ENCODE measurements at regions not wholly inside any gene's neighbourhood (a gene's known extent, or its start where the extent isn't known, plus 50 kb on each side); places are given as distances from the start of the nearest gene placed in this dataset.

DNA sequence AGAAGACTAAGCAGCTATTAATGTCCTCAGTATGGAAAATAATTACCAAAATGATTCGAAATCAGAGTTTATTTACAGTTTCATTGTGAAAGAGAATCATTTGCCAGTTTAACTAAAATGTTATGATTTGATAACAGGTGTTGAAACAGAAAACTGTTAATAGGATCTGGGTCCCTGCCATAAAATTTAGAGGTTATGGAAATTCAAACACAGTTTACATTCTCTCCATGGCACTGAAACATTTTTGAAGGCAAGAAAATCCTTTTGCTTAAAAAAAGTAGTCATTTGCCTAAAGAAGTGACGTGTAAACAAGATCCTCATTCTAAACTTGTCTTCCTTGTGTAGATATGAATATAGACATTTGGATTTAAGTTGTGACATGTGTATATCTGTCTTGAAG lies 743.8 kb downstream of the SLC4A3 start:
- H3K4me1 ChIP-seq (ENCODE audit: insufficient read depth, low read length, severe bottlenecking) = no peaks in the 10 kb centered on the region
- H3K9ac ChIP-seq (ENCODE audit: low read length) = no peak overlapping the region
- TF ChIP-seq CTCF (IDR thresholded peaks at IDR 0.05; ENCODE audit: low read length) (no peak), EZH2 (IDR thresholded peaks at IDR 0.05; ENCODE audit: borderline replicate concordance, low read length) (no peak)
- H3K79me2 ChIP-seq (ENCODE audit: insufficient read depth, low read length) = no peaks in the 10 kb centered on the region
- no peak overlapping the region for H3K4me2 ChIP-seq (ENCODE audit: low read length)
- no peak overlapping the region for H3K4me3 ChIP-seq (ENCODE audit: low read depth, low read length, poor library complexity, severe bottlenecking)
- no peaks in the 10 kb centered on the region for H3K36me3 ChIP-seq (ENCODE audit: insufficient read depth, low read length)
- no peak overlapping the region for H3K27ac ChIP-seq (ENCODE audit: low read depth, low read length, poor library complexity, severe bottlenecking)
- no peaks in the 10 kb centered on the region for H3F3A ChIP-seq (ENCODE audit: insufficient read depth, low read length)
- no peaks in the 10 kb centered on the region for H3K9me3 ChIP-seq (ENCODE audit: low read length)
- no peaks in the 10 kb centered on the region for H4K20me1 ChIP-seq (ENCODE audit: insufficient read depth, low read length)
- no peaks in the 10 kb centered on the region for H3K9me2 ChIP-seq (ENCODE audit: low read depth, low read length)
- H3K27me3 ChIP-seq (ENCODE audit: insufficient read depth, low read length) = no peaks in the 10 kb centered on the region
- H2AFZ ChIP-seq (ENCODE audit: low read length) = no peak overlapping the region

GRCh38 chr2:220373878-220374277 lies 746.4 kb downstream of the SLC4A3 start:
- Histone ChIP-seq H3K9me2 (ENCODE audit: low read depth, low read length) (no peaks in the 10 kb centered on the region), H2AFZ (ENCODE audit: low read length) (no peak overlapping the region), H4K20me1 (ENCODE audit: insufficient read depth, low read length) (no peaks in the 10 kb centered on the region), H3K79me2 (ENCODE audit: insufficient read depth, low read length) (no peaks in the 10 kb centered on the region), H3K9ac (ENCODE audit: low read length) (no peak overlapping the region), H3K9me3 (ENCODE audit: low read length) (no peaks in the 10 kb centered on the region), H3K36me3 (ENCODE audit: insufficient read depth, low read length) (no peaks in the 10 kb centered on the region), H3K4me1 (ENCODE audit: insufficient read depth, low read length, severe bottlenecking) (no peaks in the 10 kb centered on the region), H3K27ac (ENCODE audit: low read depth, low read length, poor library complexity, severe bottlenecking) (no peak overlapping the region), H3F3A (ENCODE audit: insufficient read depth, low read length) (no peaks in the 10 kb centered on the region), H3K4me3 (ENCODE audit: low read depth, low read length, poor library complexity, severe bottlenecking) (no peak overlapping the region), H3K4me2 (ENCODE audit: low read length) (no peak overlapping the region), H3K27me3 (ENCODE audit: insufficient read depth, low read length) (no peaks in the 10 kb centered on the region)
- no peak for TF ChIP-seq CTCF (IDR thresholded peaks at IDR 0.05; ENCODE audit: low read length)
- TF ChIP-seq EZH2 (IDR thresholded peaks at IDR 0.05; ENCODE audit: borderline replicate concordance, low read length) = no peak

DNA sequence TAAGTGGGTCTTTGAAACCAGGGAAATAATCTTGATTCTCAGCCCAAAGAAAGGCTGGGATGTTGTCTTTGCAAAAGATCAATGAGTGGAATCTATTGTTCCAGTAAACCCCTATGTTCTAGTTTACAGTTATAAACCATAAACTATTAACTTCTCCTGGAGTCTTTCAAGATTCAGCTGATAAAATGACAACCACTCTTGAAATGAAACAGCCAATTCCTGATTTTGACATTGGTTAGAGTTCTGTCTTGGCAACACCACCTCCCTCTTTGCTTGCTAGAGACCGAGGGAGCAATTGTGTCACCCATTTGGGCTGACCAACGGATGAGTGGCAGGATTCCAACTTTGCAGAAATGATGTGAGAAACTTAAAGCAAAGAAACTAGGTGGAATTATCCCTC lies 746.9 kb downstream of the SLC4A3 start:
- H3K9me3 ChIP-seq (ENCODE audit: low read length) = no peaks in the 10 kb centered on the region
- no peak overlapping the region for H3K27ac ChIP-seq (ENCODE audit: low read depth, low read length, poor library complexity, severe bottlenecking)
- H4K20me1 ChIP-seq (ENCODE audit: insufficient read depth, low read length) = no peaks in the 10 kb centered on the region
- no peaks in the 10 kb centered on the region for H3K36me3 ChIP-seq (ENCODE audit: insufficient read depth, low read length)
- no peaks in the 10 kb centered on the region for H3K4me1 ChIP-seq (ENCODE audit: insufficient read depth, low read length, severe bottlenecking)
- H3K9ac ChIP-seq (ENCODE audit: low read length) = no peak overlapping the region
- H3K27me3 ChIP-seq (ENCODE audit: insufficient read depth, low read length) = no peaks in the 10 kb centered on the region
- TF ChIP-seq CTCF (IDR thresholded peaks at IDR 0.05; ENCODE audit: low read length) = no peak
- TF ChIP-seq EZH2 (IDR thresholded peaks at IDR 0.05; ENCODE audit: borderline replicate concordance, low read length) = no peak
- no peaks in the 10 kb centered on the region for H3F3A ChIP-seq (ENCODE audit: insufficient read depth, low read length)
- no peak overlapping the region for H3K4me2 ChIP-seq (ENCODE audit: low read length)
- no peaks in the 10 kb centered on the region for H3K9me2 ChIP-seq (ENCODE audit: low read depth, low read length)
- H3K79me2 ChIP-seq (ENCODE audit: insufficient read depth, low read length) = no peaks in the 10 kb centered on the region
- H3K4me3 ChIP-seq (ENCODE audit: low read depth, low read length, poor library complexity, severe bottlenecking) = no peak overlapping the region
- H2AFZ ChIP-seq (ENCODE audit: low read length) = no peak overlapping the region

All from OCI-LY1 (cell line).